SK-N-SH treated with all-trans-retinoic acid at 6 μM for 48 hours (cell line): ENCODE measurements at regions not wholly inside any gene's neighbourhood (a gene's known extent, or its start where the extent isn't known, plus 50 kb on each side); places are given as distances from the start of the nearest gene placed in this dataset.

Experiments used
- GLIS3 ChIP-seq: fragments of 250-450 bp; sonication (Bioruptor Pico); IDR thresholded peaks from 2 replicates; pipeline ENCODE4 v1.5.0; 2020; ENCODE audit warnings: mild to moderate bottlenecking, moderate library complexity
- OSR1 ChIP-seq: fragments of 250-450 bp; sonication (Bioruptor Pico); IDR thresholded peaks from 2 replicates; pipeline ENCODE4 v1.8.0; 2022; ENCODE audit warnings: moderate library complexity, mild to moderate bottlenecking, inconsistent platforms
- PATZ1 ChIP-seq: fragments of 250-450 bp; sonication (Bioruptor Pico); IDR thresholded peaks from 2 replicates; pipeline ENCODE4 v1.8.0; 2020; ENCODE audit warnings: mild to moderate bottlenecking, moderate library complexity, borderline replicate concordance
- POU6F1 ChIP-seq: fragments of 250-450 bp; sonication (Bioruptor Pico); IDR thresholded peaks from 2 replicates; pipeline ENCODE4 v1.8.0; 2021; ENCODE audit warnings: low read depth, mild to moderate bottlenecking, moderate library complexity, borderline replicate concordance
- PPARA ChIP-seq: fragments of 250-450 bp; sonication (Bioruptor Pico); IDR thresholded peaks from 2 replicates; pipeline ENCODE4 v1.5.0; 2020; ENCODE audit warnings: mild to moderate bottlenecking, borderline replicate concordance
- RARB ChIP-seq: fragments of 250-450 bp; sonication (Bioruptor Pico); IDR thresholded peaks from 2 replicates; pipeline ENCODE4 v1.8.0; 2021; ENCODE audit warnings: mild to moderate bottlenecking, moderate library complexity
- ZFP30 ChIP-seq: fragments of 450-650 bp; formaldehyde crosslinking; IDR thresholded peaks from 2 replicates; pipeline ENCODE4 v1.5.0; 2022; ENCODE audit warnings: mild to moderate bottlenecking, moderate library complexity
- ZNF565 ChIP-seq: fragments of 450-650 bp; formaldehyde crosslinking; conservative IDR thresholded peaks from 2 replicates; pipeline ENCODE4 v1.5.0; 2020; ENCODE audit warnings: low read depth, mild to moderate bottlenecking, moderate library complexity
- ZNF70 ChIP-seq: fragments of 450-650 bp; formaldehyde crosslinking; IDR thresholded peaks from 2 replicates; pipeline ENCODE4 v1.5.0; 2020; ENCODE audit warnings: mild to moderate bottlenecking, moderate library complexity

DNA sequence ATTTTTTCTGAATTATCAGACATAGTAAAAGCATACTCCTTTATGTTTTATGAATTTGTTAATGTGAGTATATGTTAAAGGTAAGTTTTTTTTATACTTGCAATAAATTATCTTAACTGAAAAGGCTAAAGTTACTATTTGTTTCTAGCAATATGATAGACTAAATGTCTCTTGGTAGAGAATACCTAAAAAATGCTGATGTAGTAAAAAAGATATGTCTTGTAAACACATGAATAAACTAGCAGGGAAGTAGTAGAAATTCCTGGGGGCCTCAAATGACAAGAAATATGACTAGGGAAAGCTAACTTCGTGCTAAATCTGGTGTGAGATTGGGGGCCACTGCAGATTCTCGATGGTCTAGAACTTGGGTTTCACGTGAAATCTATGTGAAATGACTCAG lies 188.1 kb upstream of the CACNA1E start:
- no peak for TF ChIP-seq RARB (CRISPR knock-in tag)
- TF ChIP-seq GLIS3 (CRISPR knock-in tag), result no peak
- TF ChIP-seq POU6F1 (CRISPR knock-in tag), result no peak
- no peak for TF ChIP-seq PATZ1
- TF ChIP-seq PPARA (CRISPR knock-in tag), result no peak
- TF ChIP-seq ZNF565, result no peak
- no peak for TF ChIP-seq ZNF70
- no peak for TF ChIP-seq OSR1 (CRISPR knock-in tag)
- no peak for TF ChIP-seq ZFP30 (CRISPR knock-in tag)
